Mesenteric fat pad (tissue), 1 donor: ENCODE measurements at regions not wholly inside any gene's neighbourhood (a gene's known extent, or its start where the extent isn't known, plus 50 kb on each side); places are given as distances from the start of the nearest gene placed in this dataset.

Experiments used
- DNase-seq: peaks from one replicate; pipeline ENCODE4 v3.0.0-alpha.2; 2020; ENCODE audit warnings: low spot score
- donor health status: DM: yes; HTN: yes; CAD: no.

DNA sequence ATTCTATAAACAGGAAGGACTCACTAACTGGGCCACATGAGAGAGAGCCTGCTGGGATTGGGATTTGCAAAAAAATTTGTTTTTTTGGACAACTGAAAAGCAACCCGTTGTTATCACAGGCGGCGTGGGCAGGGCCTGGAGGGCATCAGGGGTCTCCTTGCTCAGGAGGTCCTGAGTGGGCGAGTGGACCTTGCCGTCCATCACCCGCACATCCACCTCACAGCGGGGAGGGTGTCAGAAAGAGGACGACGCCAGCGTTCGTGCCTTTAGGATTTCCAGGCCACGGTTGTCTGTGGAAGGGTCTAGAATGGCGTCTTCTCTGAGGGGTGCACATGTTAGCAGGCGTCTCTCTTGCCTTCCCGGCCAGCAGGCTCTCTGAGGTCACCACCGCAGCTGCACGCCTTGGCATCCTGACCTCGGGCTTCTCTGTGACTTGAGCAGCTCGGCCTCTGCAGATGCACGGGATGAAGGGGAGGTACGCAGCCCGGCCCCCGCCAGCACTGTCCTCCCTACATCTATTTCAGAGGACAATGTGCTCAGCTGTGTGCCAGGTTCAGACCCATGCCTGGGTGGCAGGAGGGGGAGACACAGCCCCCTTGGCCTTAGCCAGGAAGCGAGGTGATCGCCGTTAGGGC is 749.5 kb downstream of the BRD1 start:
- DNase-seq, result no peak

DNA sequence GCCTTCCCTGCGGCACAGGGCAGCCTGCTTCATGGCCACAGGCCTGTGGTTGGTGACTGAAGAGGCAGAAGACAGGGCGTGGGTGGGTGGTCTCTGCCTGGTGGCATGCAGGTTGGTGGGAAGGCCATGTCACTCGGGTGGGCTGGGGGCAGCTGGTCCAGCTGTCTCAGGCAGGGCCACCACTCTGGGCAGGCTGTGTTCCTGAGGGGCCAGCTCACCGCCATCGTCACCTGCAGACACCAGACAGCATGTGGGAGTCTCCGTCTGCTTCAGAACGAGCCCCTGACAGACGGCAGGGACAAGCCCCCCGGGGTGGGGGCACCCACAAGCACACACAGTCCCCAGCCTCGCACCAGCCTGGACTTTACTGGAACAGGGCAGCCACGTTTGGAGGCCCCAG is 750.1 kb downstream of the BRD1 start:
- no peak for DNase-seq

DNA sequence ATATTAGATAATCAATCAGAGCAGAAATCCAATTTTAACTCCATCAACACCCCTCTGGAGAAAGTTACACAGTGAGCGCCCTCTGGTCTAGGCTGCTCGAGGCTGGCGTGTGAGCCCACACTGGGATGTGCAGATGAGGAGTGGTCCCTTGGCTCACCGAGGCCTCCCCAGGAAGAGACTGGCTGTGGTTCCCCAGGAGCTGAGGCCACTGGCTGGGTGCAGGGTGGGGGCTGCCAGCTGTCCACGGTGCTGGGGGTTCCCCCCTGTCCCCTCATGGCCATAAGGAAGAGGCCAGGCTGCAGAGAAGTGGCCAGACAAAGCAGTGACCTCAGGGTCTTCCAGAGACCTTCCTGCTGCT is 750.7 kb downstream of the BRD1 start:
- no peak for DNase-seq

DNA sequence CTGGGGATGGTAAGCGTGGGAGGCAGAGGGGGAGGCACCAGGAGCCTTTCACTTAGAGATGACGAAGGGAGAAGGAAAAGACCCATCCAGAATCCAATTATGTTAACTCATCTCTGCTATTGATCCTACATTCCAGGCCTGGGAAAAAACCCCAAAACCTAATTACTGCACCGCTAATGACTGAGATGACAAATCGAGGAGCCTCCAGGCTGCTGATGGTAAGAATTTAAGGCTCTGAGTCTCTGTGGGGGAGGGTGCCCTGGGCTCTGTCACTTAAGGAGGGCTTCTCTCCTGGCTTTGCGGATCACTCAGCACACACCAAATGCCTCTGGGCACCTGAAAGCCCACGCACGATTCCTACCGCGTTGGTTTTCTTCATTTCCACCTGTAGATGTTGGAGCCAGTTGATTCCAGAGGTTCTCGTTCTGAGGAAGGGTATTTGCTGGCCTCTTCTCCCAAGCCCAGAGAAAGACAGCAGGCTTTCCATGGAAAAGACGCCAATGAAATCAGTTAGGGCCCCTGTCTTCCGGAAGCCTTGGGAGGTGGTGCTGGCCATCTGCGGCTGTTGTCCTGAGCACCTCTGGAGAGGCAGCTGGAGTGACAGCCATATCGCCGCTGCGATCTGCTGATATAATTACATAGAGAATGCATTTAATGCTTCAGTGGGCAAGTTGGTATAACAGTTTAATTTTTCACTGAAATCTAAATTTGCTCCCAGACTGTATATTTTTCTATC is 751.2 kb downstream of the BRD1 start:
- no peak for DNase-seq

DNA sequence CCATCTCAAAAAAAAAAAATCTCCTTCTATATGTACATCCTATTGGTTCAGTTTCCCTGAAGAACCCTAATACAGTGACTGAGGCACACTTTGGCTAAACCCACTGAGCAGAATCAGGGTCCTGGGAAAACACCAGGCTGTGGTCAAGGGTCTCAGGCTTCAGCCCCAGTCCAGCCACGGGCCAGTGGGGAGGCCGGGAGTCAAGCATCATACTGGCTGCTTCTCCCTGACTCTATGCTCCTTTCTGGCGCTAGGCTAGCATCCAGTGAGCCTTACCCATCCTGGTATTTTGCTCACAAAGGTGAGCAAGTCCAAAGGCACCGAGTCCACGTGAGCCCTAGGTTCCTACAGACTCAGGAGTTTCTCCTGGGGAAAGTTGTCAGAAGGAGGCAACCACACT is 752.5 kb downstream of the BRD1 start:
- peak; percentile 20 for DNase-seq

DNA sequence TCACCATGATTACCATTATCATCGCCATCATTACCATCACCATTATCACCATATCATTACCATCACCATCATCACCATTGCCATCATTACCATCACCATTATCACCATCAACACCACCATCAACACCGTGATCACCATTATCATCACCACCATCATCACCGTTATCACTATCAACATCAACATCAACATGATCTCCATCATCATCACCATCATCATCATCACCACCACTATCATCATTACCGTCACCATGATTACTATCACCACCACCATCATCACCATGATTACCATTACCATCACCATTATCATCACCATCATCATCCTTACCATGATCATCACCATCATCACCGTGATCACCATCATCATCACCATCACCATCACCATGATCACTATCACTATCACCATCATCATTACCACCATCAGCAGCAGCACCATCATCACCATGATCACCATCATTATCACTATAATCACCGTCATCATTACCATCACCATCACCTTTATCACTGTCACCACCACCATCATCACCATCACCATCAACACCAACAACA is 753.7 kb downstream of the BRD1 start:
- DNase-seq, result no peak

DNA sequence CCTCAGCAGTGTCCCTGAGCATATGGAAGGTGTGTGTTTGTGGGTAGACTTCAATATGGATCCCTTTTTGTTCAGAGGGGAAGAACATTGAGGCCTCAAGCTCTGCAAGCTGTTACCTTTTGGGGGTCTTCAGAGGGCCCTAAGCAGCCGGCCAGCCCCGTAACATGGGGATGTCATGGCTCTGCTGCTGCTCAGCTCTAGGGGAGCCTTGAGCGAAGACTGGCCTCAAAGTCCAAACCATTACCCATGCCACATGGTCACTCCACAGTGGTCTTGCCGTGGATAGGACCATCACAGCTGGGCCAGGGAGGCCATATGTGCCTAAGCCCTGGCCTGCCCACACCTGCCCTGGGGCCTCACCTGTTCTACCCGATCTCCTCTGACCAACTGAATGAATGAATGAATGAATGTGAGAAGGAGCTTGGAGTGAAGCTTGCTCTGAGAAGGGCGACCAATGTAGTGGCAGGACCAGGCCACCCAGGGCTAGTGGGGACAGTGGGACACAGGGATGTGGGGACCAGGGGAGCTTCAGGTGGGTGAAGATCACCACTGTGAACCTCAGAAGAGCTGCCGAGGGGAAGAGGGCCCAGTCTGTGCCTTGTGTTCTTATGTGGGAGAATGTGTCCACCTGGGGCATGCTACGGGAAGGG is 754.6 kb downstream of the BRD1 start:
- DNase-seq, result peak; percentile 59

DNA sequence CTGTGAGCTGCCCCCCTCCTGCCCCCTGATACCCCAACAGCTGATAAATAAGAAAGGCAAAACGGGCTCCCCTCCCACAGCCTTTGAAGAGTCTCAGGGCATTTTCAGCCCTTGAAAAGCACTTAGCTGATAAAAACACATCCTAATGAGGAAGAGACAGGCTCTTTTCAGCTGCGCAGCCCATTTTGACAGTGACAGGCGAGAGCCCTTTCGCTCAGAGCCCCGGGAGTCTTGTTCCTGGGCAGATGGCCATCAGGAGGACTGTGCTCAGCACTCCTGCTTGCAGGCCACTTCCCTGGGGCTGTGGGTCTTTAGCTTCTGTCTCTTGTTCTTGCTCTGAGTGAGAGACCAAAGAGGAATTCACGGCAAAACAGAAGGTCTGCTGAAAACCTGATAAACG is 757.2 kb downstream of the BRD1 start:
- peak; percentile 60 for DNase-seq

DNA sequence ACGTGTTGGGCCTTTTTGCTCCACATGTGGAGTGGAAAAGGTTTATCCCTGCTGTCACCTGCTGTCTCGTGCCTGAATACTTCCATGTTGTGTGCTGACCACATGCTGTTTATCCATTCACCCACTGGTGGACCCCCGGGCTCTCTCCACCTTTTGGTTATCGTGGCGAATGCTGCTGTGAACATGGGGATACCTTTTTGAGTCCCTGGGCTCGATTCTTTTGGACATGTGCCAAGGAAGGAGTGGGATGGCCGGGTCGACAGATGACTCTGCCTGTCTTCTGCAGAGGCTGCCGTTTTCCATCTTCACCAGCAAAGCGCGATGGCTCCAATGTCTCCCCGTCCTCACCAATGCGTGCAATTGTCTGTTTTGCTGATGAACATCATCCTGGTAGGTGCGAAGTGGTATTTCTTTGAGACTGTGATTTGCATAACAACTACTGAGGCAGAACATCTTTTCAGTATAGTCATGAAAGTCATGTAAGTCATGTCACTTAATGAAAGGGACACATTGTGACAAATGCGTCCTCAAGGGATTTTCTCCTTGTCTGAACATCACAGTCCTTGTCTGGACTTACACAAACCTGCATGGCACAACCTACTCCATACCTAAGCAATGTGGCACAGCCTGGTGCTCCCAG is 758.7 kb downstream of the BRD1 start:
- peak; percentile 76 for DNase-seq

DNA sequence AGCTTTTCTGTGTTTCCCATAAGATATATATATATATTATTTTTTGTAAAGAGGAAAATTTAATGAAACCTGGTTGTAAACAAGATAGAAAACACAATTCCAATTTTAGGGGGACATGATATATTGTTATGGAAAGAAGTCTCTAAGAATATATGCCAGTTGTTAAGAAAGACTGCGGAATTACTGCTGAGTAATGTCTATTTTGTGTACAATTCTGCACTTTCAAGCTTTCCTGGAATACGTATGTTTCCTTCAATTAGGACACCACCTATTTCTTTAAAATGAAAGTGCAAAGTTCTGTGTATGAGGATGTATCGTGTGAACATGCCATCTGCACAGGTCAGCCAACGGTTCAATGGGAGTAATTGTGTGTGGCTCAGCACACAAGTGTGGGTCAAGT is 760.2 kb downstream of the BRD1 start:
- no peak for DNase-seq

DNA sequence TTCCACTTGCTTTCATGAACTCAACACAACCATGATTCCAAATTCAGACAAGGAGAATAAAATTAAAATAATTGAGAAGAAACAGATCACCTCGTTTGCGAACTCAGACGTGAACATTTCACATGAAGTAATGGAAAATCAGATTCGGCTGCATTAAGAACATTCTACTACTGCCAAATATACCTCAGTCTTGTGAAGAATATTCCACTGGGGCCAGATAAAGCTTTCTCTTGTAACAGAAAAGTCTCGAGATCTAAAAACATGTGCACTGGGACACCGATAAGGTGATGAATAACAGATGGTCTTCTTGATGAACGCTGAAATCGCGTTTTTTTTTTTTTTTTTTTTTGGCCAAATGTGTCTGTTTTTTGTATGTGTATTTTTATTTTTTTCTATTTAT is 761.1 kb downstream of the BRD1 start:
- no peak for DNase-seq

DNA sequence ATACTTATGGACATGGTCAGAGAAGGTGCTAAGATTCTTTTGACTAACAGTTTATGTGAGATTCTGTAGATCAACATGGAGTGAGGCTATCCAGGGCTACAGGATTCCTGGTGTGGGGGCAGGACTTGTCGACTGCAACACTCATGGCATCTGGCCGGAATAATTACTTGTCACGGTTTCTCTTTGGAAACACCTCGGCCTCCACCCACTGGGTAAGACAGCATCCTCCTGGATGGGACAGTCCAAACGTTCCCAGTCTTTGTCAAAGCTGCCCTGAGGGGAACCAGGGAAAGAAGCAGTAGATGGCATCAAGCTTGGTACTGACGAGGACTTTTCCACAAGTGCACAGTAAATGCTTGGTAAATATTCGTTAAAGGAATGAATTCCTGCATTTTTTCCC is 762.8 kb downstream of the BRD1 start:
- peak; percentile 35 for DNase-seq

DNA sequence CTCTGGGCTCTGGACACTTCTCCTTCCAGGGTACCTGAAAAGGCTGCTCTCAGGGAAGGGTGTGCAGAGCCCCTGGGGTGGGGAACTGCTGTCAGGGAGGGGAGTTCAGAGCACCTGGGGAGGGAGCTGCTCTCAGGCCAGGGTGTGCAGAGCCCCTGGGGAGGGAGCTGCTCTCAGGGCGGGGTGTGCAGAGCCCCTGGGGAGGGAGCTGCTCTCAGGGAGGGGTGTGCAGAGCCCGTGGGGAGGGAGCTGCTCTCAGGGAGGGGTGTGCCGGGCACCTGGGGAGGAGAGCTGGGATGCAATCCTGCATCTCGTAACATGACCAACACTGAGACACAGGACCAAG is 764.2 kb downstream of the BRD1 start:
- DNase-seq, result no peak

DNA sequence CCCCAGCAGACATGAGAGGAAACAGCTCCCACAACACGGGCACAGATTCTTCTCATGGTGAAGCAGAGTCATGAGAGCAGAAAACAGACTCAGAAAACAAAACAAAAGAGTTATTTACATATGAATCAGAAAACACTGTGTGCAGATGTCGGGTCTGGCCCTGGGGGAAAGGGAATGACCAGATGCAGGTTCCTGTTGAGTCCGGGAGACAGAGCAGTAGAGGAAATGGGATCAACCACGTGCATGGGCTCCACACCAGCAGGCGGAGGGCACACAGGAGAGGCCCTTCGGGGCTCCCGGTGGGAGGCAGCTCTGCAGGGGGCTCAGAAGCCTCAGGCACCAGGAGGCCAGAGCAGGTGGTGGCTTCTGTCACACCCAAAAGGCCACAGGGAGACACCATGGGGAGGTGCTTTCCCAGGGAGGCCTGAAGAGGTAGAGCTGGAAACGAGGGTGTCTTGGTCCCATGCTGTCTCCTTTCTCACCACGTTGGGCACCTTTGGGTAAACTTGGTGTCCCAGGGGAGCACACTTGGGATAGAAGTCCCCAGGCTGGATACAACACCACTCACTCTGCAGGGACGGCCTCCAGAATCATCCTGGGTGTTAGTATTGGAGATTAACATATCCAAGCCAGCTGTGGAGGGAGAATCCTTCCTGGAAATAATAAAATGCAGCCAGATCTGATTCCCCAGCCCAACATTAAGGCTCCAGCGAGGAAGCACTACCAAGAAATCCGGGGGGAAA is 764.7 kb downstream of the BRD1 start:
- no peak for DNase-seq

DNA sequence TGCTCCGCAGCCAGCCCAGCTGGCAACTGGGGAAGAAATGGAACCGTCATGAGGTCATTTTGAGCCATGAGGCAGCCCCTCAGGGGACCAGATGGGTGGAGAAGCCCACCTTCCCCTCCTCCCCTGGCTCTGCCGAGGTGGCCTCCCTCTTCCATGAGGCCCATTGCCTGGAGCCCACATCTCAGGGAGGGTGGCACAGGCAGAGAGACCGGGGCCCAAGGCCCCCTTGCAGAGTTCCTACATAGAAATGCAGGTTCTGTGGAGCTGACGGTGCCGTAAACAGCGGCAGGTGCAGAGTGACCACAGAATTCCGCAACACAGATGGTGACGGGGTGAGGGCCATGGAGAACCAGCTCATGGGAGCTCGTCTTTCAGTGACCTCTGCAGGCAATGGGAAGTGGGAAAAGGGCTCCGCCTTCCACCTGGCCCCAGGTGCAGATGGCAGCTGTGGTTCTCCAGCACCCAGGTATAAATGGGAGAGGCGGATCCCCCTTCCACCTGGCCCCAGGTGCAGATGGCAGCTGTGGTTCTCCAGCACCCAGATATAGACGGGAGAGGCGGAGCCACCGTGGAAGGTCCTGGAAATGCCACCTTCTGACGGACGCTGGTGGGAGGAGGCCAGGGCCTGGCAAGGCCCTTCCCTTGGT is 765.4 kb downstream of the BRD1 start:
- DNase-seq, result no peak

DNA sequence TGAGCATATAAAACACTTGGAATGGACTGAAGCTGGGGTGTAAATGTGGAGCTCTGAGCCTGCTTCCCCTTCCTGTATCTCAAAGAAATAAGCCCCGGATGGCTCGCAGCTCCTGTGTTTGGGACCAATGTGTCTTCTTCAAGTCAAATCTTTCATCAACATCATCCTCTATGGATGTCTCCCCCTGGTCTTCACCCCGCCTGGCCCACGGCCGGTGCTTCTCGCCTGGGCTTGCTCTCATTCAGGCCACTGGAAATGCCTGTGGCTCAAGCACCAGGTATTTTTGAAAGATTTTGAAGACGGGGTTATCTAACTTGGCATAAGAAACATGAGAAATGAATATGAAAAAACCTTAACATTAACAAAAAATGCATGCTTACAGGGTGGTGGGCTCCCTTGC is 769.8 kb downstream of the BRD1 start:
- peak; percentile 60 for DNase-seq

DNA sequence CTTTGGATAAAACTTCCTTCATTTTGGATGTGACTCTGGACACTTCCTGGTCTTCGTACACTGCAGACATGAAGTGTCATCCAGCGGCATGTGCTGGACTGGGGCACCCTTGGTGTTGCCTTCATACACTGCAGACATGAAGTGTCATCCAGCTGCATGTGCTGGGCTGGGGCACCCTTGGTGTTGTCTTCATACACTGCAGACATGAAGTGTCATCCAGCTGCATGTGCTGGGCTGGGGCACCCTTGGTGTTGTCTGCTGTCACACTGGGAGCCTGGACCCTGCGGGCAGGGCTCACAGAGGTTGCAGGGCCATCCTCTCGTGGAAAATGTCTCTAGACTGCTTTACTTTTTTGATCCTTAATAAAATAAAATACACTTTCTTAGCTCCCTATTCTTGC is 771.4 kb downstream of the BRD1 start:
- DNase-seq, result peak; percentile 43

DNA sequence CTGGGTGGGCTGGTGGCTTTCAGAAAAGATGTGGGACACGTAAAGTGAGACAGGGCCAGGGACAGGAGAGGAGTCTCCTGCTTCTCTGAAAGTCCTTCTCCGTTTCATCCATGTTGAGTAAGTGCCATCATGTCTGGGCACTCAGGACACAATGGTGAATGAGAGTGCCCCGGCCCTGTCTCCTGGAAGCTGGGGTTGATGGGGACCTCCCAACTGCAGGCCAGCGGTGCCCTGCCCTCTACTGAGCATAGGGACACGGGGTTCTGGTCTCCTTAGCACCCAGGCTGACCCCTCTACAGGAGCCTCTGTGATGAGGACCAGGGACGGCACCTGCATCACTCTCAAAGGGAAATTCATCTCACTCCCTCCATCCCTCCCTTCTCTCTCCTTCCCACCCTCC is 772.3 kb downstream of the BRD1 start:
- peak; percentile 71 for DNase-seq

DNA sequence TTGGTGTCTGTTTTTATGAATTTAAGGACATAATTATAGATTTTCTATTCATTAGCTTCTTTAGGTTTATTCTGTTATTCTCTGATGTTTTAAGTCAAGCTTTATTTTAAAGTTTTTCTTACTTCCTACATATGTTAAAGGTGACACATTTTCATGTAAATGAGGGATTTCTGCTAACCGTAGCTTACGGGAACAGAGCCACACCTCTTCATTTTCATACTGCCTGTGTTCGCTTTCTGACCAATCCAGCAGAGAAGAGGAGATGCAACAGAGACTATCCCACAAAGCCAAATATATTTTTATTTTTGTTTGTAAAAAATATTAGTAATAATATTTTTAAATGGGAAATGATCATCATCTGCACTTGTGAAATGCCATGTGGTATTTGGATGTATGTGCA is 774.1 kb downstream of the BRD1 start:
- no peak for DNase-seq

DNA sequence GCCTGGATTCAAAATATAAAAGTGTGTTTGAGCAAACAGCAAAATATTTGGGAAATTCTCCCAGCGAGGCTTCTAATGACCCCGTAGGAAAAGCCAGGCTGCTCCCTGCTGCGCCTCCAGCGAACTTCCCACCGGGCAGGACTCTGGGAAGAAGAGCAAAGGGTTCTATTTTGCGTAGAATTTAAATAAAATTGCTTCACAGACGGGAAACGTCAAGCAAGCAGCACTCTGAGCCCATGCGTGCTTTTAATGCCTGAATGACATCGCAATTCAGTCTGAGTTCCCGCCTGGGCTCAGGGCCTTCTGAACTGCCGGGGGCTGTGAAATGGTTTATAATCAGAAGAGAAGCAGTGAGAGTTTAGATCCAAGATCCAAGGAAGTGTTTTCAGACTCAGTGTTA is 775.1 kb downstream of the BRD1 start:
- peak; percentile 24 for DNase-seq

DNA sequence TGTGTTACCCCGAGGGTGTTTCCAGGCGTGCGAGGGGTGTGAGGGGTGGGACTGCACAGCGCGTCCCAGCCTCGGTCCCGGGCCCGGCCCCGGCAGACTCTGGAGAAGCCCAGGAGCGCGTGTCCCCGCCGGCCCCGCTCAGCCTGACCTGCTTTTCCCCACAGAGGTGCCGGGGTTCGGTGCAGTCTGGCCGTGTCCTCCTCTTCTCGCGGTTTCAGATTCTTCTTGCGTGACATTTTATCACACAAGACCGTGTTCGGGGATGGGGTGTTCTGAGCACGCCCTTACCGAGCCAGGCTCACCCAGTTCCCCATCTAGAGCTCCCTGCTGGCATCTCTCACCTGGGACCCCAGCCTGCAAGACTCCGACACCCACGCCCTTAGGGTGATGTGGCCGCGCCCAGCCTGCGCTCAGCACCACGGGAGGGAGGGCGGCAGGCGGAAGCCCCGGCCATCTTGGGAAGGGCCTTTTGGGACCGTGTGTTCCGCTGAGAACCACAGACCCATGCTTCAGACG is 775.6 kb downstream of the BRD1 start:
- peak; percentile 67 for DNase-seq
